ENCODE measurements at regions not wholly inside any gene's neighbourhood (a gene's known extent, or its start where the extent isn't known, plus 50 kb on each side); places are given as distances from the start of the nearest gene placed in this dataset.
A peak's percentile ranks its signal among the peaks of the same experiment; 100 is the strongest.

DNA sequence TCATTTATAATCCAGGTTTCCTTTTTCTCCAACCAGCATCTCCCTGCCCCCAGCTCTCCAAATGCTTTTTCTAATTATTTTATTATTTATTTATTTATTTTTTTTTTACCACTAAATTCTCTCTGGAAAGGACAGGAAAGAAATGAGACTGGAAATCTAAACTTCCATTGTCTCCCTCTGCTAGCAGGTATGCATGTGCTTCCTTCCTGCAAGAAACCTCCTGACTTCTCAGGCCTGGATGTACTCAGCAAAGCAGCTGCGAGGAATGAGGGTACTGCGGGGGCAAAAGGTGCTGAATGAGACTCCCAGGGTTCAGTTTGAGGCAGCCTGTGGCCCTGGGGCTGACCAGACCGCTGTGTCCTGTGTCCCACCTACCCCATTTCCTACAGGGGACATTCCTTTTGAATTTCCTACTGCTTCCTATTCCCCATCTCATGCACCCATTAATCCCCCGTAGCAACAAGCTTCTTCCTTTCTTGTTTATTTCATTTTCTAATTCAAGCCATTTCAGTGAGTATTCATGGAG lies 324.6 kb upstream of the IGFBP3 start:
- DNase-seq (ENCODE audit: low read depth in 4 of 4, low spot score in 3 of 4) = no peak

DNA sequence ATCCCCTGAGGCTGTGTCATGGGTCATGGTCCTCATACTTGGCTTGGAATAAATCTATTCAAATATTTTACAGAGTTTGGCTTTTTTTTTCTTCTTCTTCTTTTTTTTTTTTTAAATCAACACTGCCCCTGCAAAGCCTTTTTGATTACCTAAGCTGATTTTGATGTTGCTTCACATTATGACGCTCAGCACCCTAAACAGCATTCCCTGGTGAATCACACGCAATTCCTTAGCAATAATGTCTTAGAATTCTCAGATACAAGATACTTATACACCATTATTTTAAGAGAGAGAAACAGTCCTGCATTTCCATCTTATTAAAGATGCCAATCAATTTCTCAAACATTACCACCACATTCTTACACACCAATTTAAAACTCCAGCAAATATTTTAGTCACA lies 323.7 kb upstream of the IGFBP3 start:
- no peak for DNase-seq (ENCODE audit: low read depth in 4 of 4, low spot score in 3 of 4)

- no peak for DNase-seq (ENCODE audit: low read depth in 4 of 4, low spot score in 3 of 4)
Measured at GRCh38 chr7:46243406-46243805, 322.3 kb upstream of the IGFBP3 start.

DNA sequence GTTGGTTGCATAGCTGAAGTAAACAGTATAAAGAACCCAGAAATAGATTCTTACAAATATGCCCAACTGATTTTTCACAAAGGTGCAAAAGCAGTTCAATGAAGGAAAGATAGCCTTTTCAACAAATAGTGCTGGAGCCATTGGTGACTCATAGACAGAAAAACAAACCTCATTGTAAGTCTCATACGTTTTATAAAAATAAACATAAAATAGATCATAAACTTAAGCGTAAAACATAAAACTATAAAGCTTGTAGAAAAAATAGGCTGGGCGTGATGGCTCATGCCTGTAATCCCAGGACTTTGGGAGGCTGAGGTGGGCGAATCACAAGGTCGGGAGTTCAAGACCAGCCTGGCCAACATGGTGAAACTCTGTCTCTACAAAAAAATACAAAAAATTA lies 318.8 kb upstream of the IGFBP3 start:
- no peak for DNase-seq (ENCODE audit: low read depth in 4 of 4, low spot score in 3 of 4)

GRCh38 chr7:46237466-46237865 lies 316.4 kb upstream of the IGFBP3 start:
- no peak for DNase-seq (ENCODE audit: low read depth in 4 of 4, low spot score in 3 of 4)

GRCh38 chr7:46233585-46234329 lies 312.7 kb upstream of the IGFBP3 start:
- no peak for DNase-seq (ENCODE audit: low read depth in 4 of 4, low spot score in 3 of 4)

DNA sequence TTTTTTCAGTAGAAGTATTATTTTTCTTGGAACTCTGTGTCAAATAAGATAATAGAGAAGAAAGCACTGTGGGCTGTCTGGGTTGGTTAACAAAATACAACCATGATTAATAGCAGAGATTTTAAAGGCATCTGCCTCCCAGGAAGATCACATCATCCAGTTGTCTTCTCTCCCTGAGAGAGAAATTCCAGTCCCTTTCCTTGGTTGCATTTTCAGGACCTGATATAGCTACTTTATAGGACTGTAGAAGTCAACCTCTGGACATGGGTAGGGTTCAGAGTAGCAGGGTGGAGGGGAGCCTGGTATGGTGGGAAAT lies 309.9 kb upstream of the IGFBP3 start:
- no peak for DNase-seq (ENCODE audit: low read depth in 4 of 4, low spot score in 3 of 4)

DNA sequence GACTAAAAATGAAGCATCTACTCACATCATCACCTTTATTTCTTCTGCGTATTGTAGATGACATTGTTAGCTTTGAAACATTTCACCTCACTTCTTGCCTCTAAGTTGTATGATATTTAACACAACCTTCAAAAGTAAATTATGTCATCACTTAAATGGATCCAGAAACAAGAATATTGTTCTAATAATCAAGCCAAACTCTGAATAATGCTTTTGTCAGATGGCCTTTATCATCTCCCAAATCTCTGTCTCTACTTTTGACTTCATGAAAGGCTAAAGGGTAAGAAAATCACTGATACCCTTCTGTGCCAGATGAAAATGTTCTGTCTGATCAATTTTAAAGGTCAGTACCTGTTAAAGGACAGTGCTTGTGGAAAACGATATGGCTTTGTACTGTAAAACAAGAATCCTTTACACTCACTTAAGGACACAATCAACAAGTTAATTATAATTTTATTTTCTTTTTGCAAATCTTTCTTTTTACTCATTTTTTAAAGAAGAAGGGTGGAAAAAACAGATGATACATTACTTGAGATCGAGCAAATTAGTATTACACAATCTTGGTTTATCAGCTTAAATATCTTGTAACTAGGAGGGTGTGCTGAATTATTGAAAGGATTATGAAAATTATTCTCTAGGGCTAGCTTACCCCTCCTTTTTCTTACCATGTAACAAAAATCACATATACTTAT lies 309.4 kb upstream of the IGFBP3 start:
- DNase-seq (ENCODE audit: low read depth in 4 of 4, low spot score in 3 of 4) = no peak

- no peak for DNase-seq (ENCODE audit: low read depth in 4 of 4, low spot score in 3 of 4)
Measured at GRCh38 chr7:46229409-46229808, 308.3 kb upstream of the IGFBP3 start.

DNA sequence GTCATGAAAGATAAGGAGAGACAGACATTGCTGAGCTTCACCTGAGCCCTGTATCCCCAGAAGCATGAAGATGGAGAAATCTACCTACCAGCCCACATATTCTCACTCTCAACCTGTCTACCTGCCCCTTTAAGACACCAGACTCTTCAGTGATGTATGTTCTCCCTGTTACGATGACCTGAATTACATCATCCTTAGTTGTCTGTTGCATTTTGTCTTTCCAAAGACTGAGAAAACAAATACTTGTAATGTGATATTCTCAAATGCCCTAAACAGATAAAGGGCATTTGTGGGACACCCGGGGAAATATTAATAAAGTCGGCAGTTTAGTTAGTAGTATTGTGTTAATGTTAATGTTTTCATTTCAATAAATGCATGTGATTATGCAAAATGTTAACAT lies 305.8 kb upstream of the IGFBP3 start:
- DNase-seq (ENCODE audit: low read depth in 4 of 4, low spot score in 3 of 4) = no peak

- no peak for DNase-seq (ENCODE audit: low read depth in 4 of 4, low spot score in 3 of 4)
Measured at GRCh38 chr7:46224363-46224762, 303.3 kb upstream of the IGFBP3 start.

DNA sequence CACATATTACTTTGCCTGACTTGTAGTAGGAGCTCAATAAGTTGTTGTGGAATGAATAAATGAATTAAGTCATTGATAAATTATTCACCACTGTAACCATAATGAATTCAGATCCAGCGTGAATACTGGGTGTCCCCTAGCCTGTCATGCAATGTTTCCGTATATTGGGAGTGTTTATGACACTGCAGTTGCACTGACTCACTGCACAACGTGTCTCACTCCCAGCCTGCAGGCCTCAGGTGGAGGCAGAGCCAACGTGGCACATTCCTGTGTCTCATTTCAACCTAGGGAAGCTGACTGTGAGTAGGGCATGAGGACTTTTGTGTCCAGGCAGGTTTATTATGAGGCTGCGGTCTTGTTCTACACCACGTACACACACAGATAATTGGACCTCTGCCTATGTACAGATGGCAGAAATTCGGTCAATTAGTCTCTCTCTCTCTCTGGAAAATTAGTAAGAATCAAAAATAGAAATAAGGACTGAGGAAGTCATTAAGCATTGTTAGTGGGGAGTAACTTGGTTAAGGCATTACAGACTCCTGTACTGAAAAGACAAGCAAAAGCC lies 299.1 kb upstream of the IGFBP3 start:
- no peak for DNase-seq (ENCODE audit: low read depth in 4 of 4, low spot score in 3 of 4)

DNA sequence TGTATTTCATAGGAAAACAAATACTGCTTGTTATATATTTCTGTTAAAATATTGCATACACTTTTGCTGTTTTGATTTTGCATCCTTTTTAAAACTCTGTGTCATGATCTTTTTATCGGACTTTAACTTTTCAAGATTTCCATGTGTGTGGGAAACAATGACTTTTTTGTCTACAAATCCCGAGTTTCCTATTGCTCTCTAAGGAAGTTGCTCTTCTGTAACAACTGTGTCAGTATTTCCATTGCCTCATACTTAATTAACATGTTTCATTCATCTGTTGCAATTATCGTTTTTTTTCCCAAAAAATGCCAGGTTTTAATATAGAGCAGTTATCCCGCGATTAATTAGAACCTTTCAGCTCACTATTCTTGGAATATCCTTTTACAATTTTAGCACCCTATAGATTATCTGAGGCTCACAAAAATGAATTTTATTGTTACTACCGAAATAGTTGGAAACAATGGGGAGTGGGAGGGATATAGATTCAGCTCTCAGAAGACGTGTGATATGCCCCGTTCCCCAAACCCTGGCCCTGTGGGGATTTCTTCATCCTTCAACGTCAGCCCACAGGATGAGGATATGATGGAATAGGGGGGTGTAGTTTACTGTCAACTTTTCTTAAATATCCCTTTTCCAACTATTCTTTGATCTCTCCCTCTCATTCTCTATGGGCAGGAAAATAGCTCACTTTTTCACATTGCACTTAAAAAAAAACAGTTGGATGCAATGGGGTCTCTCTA lies 297.6 kb upstream of the IGFBP3 start:
- no peak for DNase-seq (ENCODE audit: low read depth in 4 of 4, low spot score in 3 of 4)

GRCh38 chr7:46215987-46216567 lies 295.0 kb upstream of the IGFBP3 start:
- DNase-seq (ENCODE audit: low read depth in 4 of 4, low spot score in 3 of 4) = no peak

GRCh38 chr7:46214526-46214925 lies 293.5 kb upstream of the IGFBP3 start:
- DNase-seq (ENCODE audit: low read depth in 4 of 4, low spot score in 3 of 4) = no peak

DNA sequence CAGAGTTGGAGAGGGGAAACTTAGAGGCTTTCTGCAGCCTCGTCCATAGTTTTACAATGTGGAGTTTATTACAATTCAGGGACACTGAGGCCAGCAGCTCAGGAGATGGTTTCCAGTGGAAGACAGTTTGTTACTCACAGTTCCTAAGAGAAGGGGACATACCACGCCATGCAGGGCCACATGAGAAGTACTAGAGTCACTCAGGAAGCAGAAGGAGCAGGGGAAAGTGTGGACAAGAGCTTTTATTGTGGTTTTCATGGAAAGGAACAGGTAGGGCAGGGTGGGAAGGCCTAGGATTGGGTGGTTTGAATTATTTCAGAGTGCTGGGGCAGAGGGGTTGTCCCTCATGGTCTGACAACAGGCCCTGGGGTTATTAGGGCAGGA lies 292.1 kb upstream of the IGFBP3 start:
- DNase-seq (ENCODE audit: low read depth in 4 of 4, low spot score in 3 of 4) = no peak

DNA sequence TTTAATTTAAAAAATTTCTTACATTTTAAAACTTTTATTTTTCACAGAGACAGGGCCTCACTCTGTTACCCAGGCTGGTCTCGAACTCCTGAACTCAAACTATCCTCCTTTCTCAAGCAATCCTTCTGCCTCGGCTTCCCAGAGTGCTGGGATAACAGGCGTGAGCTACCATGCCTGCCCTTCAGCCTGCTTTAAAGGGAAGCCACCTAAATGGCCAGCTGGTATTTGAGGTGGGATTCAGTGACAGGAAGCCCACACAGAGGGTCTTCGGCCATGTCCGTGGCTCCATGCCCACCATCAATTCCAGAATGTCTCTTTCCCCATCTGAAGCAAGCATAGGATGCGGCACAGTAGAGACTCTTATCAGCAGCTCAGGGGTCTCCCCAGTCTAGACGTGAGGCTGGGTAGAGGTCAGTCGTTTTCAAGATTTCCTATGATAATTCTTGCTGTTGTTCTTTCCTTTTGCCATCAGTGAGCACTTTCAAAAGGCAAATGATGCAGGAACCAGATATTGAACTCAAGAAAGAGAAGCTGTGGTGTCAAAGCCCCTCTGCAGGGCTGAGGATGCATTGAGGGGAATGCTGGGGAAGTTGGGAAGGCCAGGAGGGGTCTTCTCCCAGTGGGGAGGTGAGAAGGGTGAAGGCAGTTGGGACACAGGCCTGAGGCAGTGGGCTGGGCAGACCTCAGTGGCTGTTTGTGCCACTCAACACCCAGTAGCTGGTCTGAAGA lies 291.5 kb upstream of the IGFBP3 start:
- no peak for DNase-seq (ENCODE audit: low read depth in 4 of 4, low spot score in 3 of 4)

GRCh38 chr7:46210467-46210866 lies 289.4 kb upstream of the IGFBP3 start:
- DNase-seq (ENCODE audit: low read depth in 4 of 4, low spot score in 3 of 4) = no peak

DNA sequence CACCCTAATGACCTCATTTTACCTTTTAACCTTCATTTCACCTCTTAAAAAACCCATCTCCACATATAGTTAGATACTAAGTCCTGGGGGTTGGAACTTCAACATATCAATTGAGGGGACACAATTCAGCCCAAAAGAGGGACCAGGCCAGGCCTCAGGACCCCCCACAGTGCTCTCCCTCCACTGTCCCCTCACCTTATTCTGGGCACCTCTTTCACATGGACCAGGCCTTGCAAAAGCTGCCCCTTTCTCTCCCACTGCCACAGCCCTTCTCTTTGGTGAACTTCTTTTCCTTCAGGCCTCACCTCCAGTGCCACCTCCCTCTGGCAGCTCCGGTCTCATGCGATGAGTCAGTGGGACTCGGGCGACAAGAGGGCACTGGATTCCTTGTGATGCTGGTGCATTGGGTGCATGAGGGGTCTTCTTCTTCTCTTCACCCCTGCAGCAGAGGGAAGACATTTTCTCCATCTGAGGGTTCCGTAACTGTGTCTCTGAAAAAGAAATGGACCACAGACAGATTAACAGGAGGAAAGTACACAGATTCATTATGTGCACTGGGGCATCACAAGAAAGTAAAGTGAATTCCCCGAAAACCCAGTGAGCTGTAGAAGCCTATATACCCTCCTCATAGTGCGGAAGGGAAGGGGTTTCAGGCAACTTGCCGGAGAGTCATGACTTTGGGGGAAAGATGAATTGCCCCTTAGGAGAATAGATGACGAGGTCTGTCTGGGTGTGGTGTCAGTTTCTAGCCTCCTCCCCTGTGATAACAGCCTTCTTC lies 288.7 kb upstream of the IGFBP3 start:
- DNase-seq (ENCODE audit: low read depth in 4 of 4, low spot score in 3 of 4) = peak in 1 of 4 donors; percentile 25

All from right renal pelvis (tissue), 4 donors.